ENCODE measurements at regions not wholly inside any gene's neighbourhood (a gene's known extent, or its start where the extent isn't known, plus 50 kb on each side); places are given as distances from the start of the nearest gene placed in this dataset.

GRCh38 chr16:64780445-64780844, 341.4 kb downstream of the CDH11 start:
- Histone ChIP-seq H3K27ac (ENCODE audit: control insufficient read depth, insufficient read depth, low read length) (no peak overlapping the region), H3K4me2 (ENCODE audit: control insufficient read depth, extremely low read depth, insufficient read depth, low read depth, low read length) (no peak overlapping the region), H3K4me1 (ENCODE audit: control insufficient read depth, extremely low read depth, insufficient read depth, low read length) (no peaks in the 10 kb centered on the region), H2AFZ (ENCODE audit: control insufficient read depth, low read length) (no peak overlapping the region), H3K4me3 (ENCODE audit: control insufficient read depth in 2 of 3, extremely low read depth in 1 of 3, insufficient read depth in 2 of 3, low read depth in 1 of 3, low read length in 3 of 3) (no peak overlapping the region), H3K9me3 (ENCODE audit: control insufficient read depth, low read depth, low read length) (no peaks in the 10 kb centered on the region), H4K20me1 (ENCODE audit: control insufficient read depth, extremely low read depth, insufficient read depth, low read length) (no peaks in the 10 kb centered on the region), H3K9ac (ENCODE audit: control insufficient read depth, extremely low read depth, insufficient read depth, low read length) (no peak overlapping the region), H3K27me3 (ENCODE audit: control insufficient read depth, extremely low read depth, insufficient read depth, low read length) (no peaks in the 10 kb centered on the region), H3K79me2 (ENCODE audit: control insufficient read depth, insufficient read depth, low read length) (no peaks in the 10 kb centered on the region), H3K9me1 (ENCODE audit: control insufficient read depth, extremely low read depth, insufficient read depth, low read length) (no peaks in the 10 kb centered on the region), H3K36me3 (ENCODE audit: control insufficient read depth in 2 of 2, extremely low read depth in 1 of 2, insufficient read depth in 2 of 2, low read length in 2 of 2) (no peaks in the 10 kb centered on the region)
- no peak for DNase-seq (ENCODE audit: low read depth, low spot score)
- FAIRE-seq: no peak
- TF ChIP-seq EZH2 (IDR thresholded peaks at IDR 0.05; ENCODE audit: low read length) (no peak), CTCF (optimal IDR thresholded peaks at IDR 0.05 in 1 of 3, IDR thresholded peaks at IDR 0.05 in 1 of 3, conservative IDR thresholded peaks at IDR 0.05 in 1 of 3; ENCODE audit: extremely low read depth in 1 of 3, insufficient read depth in 2 of 3, low read length in 3 of 3) (no peak)
- dilution Hi-C loops (cut with MboI; ENCODE audit: extremely low pct_ligation_motif_present, low sequenced_read_pairs): no loop called here

GRCh38 chr16:64778777-64779176, 343.1 kb downstream of the CDH11 start:
- Histone ChIP-seq H3K4me2 (ENCODE audit: control insufficient read depth, extremely low read depth, insufficient read depth, low read depth, low read length) (no peak overlapping the region), H3K9me1 (ENCODE audit: control insufficient read depth, extremely low read depth, insufficient read depth, low read length) (no peaks in the 10 kb centered on the region), H3K27me3 (ENCODE audit: control insufficient read depth, extremely low read depth, insufficient read depth, low read length) (no peaks in the 10 kb centered on the region), H3K27ac (ENCODE audit: control insufficient read depth, insufficient read depth, low read length) (no peak overlapping the region), H2AFZ (ENCODE audit: control insufficient read depth, low read length) (no peak overlapping the region), H3K4me3 (ENCODE audit: control insufficient read depth in 2 of 3, extremely low read depth in 1 of 3, insufficient read depth in 2 of 3, low read depth in 1 of 3, low read length in 3 of 3) (no peak overlapping the region), H4K20me1 (ENCODE audit: control insufficient read depth, extremely low read depth, insufficient read depth, low read length) (no peaks in the 10 kb centered on the region), H3K79me2 (ENCODE audit: control insufficient read depth, insufficient read depth, low read length) (no peaks in the 10 kb centered on the region), H3K4me1 (ENCODE audit: control insufficient read depth, extremely low read depth, insufficient read depth, low read length) (no peaks in the 10 kb centered on the region), H3K36me3 (ENCODE audit: control insufficient read depth in 2 of 2, extremely low read depth in 1 of 2, insufficient read depth in 2 of 2, low read length in 2 of 2) (no peaks in the 10 kb centered on the region), H3K9me3 (ENCODE audit: control insufficient read depth, low read depth, low read length) (no peaks in the 10 kb centered on the region), H3K9ac (ENCODE audit: control insufficient read depth, extremely low read depth, insufficient read depth, low read length) (no peak overlapping the region)
- DNase-seq (ENCODE audit: low read depth, low spot score) (no peak), FAIRE-seq (no peak)
- dilution Hi-C loops (cut with MboI; ENCODE audit: extremely low pct_ligation_motif_present, low sequenced_read_pairs): no loop called here
- no peak for TF ChIP-seq EZH2 (IDR thresholded peaks at IDR 0.05; ENCODE audit: low read length)
- TF ChIP-seq CTCF (optimal IDR thresholded peaks at IDR 0.05 in 1 of 3, IDR thresholded peaks at IDR 0.05 in 1 of 3, conservative IDR thresholded peaks at IDR 0.05 in 1 of 3; ENCODE audit: extremely low read depth in 1 of 3, insufficient read depth in 2 of 3, low read length in 3 of 3): no peak

All from keratinocyte (primary cell).